Mesendoderm (in vitro differentiated cells): ENCODE measurements at regions not wholly inside any gene's neighbourhood (a gene's known extent, or its start where the extent isn't known, plus 50 kb on each side); places are given as distances from the start of the nearest gene placed in this dataset.

Source experiments
- DNase-seq: peaks from one replicate; pipeline ENCODE4 v3.0.0; 2013
- H2AK5ac ChIP-seq: 2 replicates; pipeline ENCODE4 v1.6.1; 2013; ENCODE audit warnings: low read length, inconsistent platforms
- H2BK120ac ChIP-seq: 2 replicates; pipeline ENCODE4 v1.6.1; 2013; ENCODE audit warnings: low read depth, mild to moderate bottlenecking, low read length, moderate library complexity, mixed read lengths
- H2BK15ac ChIP-seq: replicated peaks from 2 replicates; pipeline ENCODE4 v1.6.1; 2013; ENCODE audit warnings: low read depth, mild to moderate bottlenecking, moderate library complexity
- H2BK5ac ChIP-seq: 2 replicates; pipeline ENCODE4 v1.6.1; 2013; ENCODE audit warnings: low read length, inconsistent platforms
- H3K18ac ChIP-seq: 2 replicates; pipeline ENCODE4 v1.6.1; 2013; ENCODE audit warnings: mild to moderate bottlenecking, low read length, mixed read lengths
- H3K23ac ChIP-seq: one replicate; pipeline ENCODE4 v1.6.1; 2013; ENCODE audit warnings: low read length
- H3K27ac ChIP-seq: 2 replicates; pipeline ENCODE4 v1.5.1; 2013; ENCODE audit warnings: low read depth, mild to moderate bottlenecking, inconsistent platforms, low read length, moderate library complexity
- H3K27me3 ChIP-seq: 2 replicates; pipeline ENCODE4 v1.6.1; 2013; ENCODE audit warnings: low read length, control low read depth, mild to moderate bottlenecking, inconsistent platforms; ENCODE audit not compliant: insufficient read depth, poor library complexity
- H3K36me3 ChIP-seq: 2 replicates; pipeline ENCODE4 v1.6.1; 2013; ENCODE audit warnings: low read length, inconsistent platforms; ENCODE audit not compliant: control insufficient read depth, insufficient read depth
- H3K4ac ChIP-seq: one replicate; pipeline ENCODE4 v1.6.1; 2013; ENCODE audit warnings: low read depth, mild to moderate bottlenecking, low read length, moderate library complexity
- H3K4me1 ChIP-seq: 2 replicates; pipeline ENCODE4 v1.6.1; 2013; ENCODE audit warnings: low read depth, low read length, inconsistent platforms; ENCODE audit not compliant: control insufficient read depth
- H3K4me2 ChIP-seq: 2 replicates; pipeline ENCODE4 v1.6.1; 2013; ENCODE audit warnings: low read length
- H3K4me3 ChIP-seq: 2 replicates; pipeline ENCODE4 v1.5.1; 2013; ENCODE audit warnings: mild to moderate bottlenecking, low read length
- H3K56ac ChIP-seq: one replicate; pipeline ENCODE4 v1.6.1; 2013; ENCODE audit warnings: low read length
- H3K79me1 ChIP-seq: 2 replicates; pipeline ENCODE4 v1.6.1; 2013; ENCODE audit warnings: low read length, inconsistent platforms
- H3K79me2 ChIP-seq: 2 replicates; pipeline ENCODE4 v1.6.1; 2013; ENCODE audit warnings: mild to moderate bottlenecking, low read length; ENCODE audit not compliant: control insufficient read depth, insufficient read depth
- H3K9ac ChIP-seq: 2 replicates; pipeline ENCODE4 v1.6.1; 2013; ENCODE audit warnings: low read length, inconsistent platforms
- H4K5ac ChIP-seq: one replicate; pipeline ENCODE4 v1.6.1; 2013; ENCODE audit warnings: low read length
- H4K8ac ChIP-seq: one replicate; pipeline ENCODE4 v1.6.1; 2013; ENCODE audit warnings: low read depth, mild to moderate bottlenecking, control low read depth, low read length, moderate library complexity
- WGBS: extraction: QIAGEN DNeasy Blood & Tissue Kit; methylation state at CpG from one replicate; pipeline ENCODE4 v1.1.7; 2013; ENCODE audit warnings: low lambda C conversion rate, missing lambda C conversion rate; ENCODE audit not compliant: insufficient coverage; ENCODE audit errors: extremely low coverage; 5-methylcytosine and 5-hydroxymethylcytosine counted together

DNA sequence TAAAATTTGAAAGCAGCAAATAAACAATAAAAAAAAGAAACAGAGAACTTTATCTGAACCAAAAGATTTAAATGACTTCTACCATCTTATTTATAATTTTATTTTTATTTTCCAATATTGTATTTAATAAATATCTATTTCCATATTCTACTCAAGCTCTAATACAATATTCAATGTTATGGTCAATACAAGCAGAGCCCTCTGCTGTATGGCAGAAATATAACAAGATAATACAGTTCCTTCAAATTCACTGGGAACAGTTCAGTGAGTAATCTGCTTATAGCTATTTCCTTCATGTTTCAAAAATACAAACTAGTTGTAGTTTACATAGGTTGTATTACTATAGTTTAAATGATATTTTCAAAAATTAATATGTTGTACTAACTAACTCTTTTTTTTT lies 332.7 kb downstream of the PRDM9 start:
- no peak overlapping the region for H4K8ac ChIP-seq
- no peak overlapping the region for H2BK5ac ChIP-seq
- H3K4me2 ChIP-seq, result no peak overlapping the region
- no peaks in the 10 kb centered on the region for H3K79me1 ChIP-seq
- no peak overlapping the region for H4K5ac ChIP-seq
- no peak overlapping the region for H3K18ac ChIP-seq
- no peak overlapping the region for H3K56ac ChIP-seq
- H3K9ac ChIP-seq, result no peak overlapping the region
- H3K36me3 ChIP-seq, result no peaks in the 10 kb centered on the region
- H2AK5ac ChIP-seq, result no peak overlapping the region
- H3K4ac ChIP-seq, result no peak overlapping the region
- H3K27ac ChIP-seq, result no peak overlapping the region
- DNase-seq, result no peak
- no peaks in the 10 kb centered on the region for H3K27me3 ChIP-seq
- H3K4me1 ChIP-seq, result no peaks in the 10 kb centered on the region
- H3K4me3 ChIP-seq, result no peak overlapping the region
- H2BK15ac ChIP-seq, result no peak overlapping the region
- H3K79me2 ChIP-seq, result no peaks in the 10 kb centered on the region
- H3K23ac ChIP-seq, result no peak overlapping the region
- H2BK120ac ChIP-seq, result no peak overlapping the region

DNA sequence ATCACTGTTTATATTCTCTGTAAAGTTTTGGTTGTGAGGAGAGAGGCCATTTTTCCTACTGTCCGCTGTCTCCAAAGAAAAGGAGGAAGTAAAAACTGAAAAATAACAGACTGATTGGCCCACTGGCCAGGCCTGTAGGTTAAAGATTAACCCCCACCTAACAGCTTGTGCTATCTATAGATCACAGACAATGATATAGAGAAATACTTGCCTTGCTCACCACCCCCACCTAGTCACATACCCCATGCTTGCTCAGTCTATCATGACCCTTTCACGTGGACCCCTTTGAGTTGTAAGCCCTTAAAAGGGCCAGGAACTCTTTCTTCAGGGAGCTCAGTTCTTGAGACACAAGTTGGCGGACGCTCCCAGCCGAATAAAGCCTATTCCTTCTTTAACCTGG lies 357.4 kb downstream of the PRDM9 start:
- H4K8ac ChIP-seq, result no peak overlapping the region
- no peaks in the 10 kb centered on the region for H3K36me3 ChIP-seq
- H3K79me1 ChIP-seq, result no peaks in the 10 kb centered on the region
- H2BK120ac ChIP-seq, result no peak overlapping the region
- peak; percentile 36 for DNase-seq
- no peak overlapping the region for H3K56ac ChIP-seq
- no peak overlapping the region for H3K18ac ChIP-seq
- H2BK5ac ChIP-seq, result no peak overlapping the region
- no peaks in the 10 kb centered on the region for H3K27me3 ChIP-seq
- no peak overlapping the region for H3K4me3 ChIP-seq
- no peak overlapping the region for H3K4ac ChIP-seq
- H3K4me1 ChIP-seq, result no peaks in the 10 kb centered on the region
- WGBS, result no CpG with 5 or more reads among the region's 5 CpGs
- H3K27ac ChIP-seq, result no peak overlapping the region
- H3K79me2 ChIP-seq, result no peaks in the 10 kb centered on the region
- no peak overlapping the region for H3K9ac ChIP-seq
- no peak overlapping the region for H2BK15ac ChIP-seq
- no peak overlapping the region for H3K4me2 ChIP-seq
- no peak overlapping the region for H4K5ac ChIP-seq
- H3K23ac ChIP-seq, result no peak overlapping the region
- H2AK5ac ChIP-seq, result no peak overlapping the region

DNA sequence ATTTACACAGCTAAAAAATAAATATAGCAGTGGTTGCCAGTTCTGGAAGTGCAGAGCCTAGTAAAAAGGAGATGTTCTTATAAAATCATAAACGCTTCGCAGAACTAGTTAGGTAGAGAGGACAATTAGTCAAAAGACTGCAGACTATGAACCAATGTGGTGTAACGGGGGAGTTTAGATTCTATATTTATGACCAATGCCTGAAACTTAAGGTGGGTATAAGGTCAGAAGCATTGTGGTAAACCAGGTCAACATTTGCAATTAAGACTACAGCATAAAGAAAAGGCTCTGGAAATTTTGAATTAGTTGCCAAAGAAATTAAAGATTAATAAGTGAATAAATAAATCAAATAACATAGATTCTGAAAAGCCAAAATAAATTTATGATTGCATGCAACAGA lies 370.4 kb downstream of the PRDM9 start:
- Histone ChIP-seq H2AK5ac (no peak overlapping the region), H3K27ac (no peak overlapping the region), H3K27me3 (no peaks in the 10 kb centered on the region), H2BK5ac (no peak overlapping the region), H2BK15ac (no peak overlapping the region), H3K9ac (no peak overlapping the region), H3K18ac (no peak overlapping the region), H3K79me2 (no peaks in the 10 kb centered on the region), H3K4me3 (no peak overlapping the region), H3K36me3 (no peaks in the 10 kb centered on the region), H4K8ac (no peak overlapping the region), H4K5ac (no peak overlapping the region), H3K4me1 (no peaks in the 10 kb centered on the region), H2BK120ac (no peak overlapping the region), H3K23ac (no peak overlapping the region), H3K79me1 (no peaks in the 10 kb centered on the region), H3K4me2 (no peak overlapping the region), H3K4ac (no peak overlapping the region), H3K56ac (no peak overlapping the region)
- DNase-seq, result no peak
- WGBS, result no CpG with 5 or more reads among the region's 3 CpGs

- H4K5ac ChIP-seq, result no peak overlapping the region
- no peak overlapping the region for H3K18ac ChIP-seq
- H3K4me1 ChIP-seq, result no peaks in the 10 kb centered on the region
- no peak overlapping the region for H3K56ac ChIP-seq
- no peak overlapping the region for H2AK5ac ChIP-seq
- H3K9ac ChIP-seq, result no peak overlapping the region
- H3K23ac ChIP-seq, result no peak overlapping the region
- H3K79me2 ChIP-seq, result no peaks in the 10 kb centered on the region
- no peak overlapping the region for H3K4me3 ChIP-seq
- H2BK5ac ChIP-seq, result no peak overlapping the region
- no peak overlapping the region for H4K8ac ChIP-seq
- H3K4me2 ChIP-seq, result no peak overlapping the region
- no peak overlapping the region for H2BK15ac ChIP-seq
- no peaks in the 10 kb centered on the region for H3K36me3 ChIP-seq
- H3K4ac ChIP-seq, result no peak overlapping the region
- H3K79me1 ChIP-seq, result no peaks in the 10 kb centered on the region
- no peak overlapping the region for H3K27ac ChIP-seq
- DNase-seq, result no peak
- H3K27me3 ChIP-seq, result no peaks in the 10 kb centered on the region
- no peak overlapping the region for H2BK120ac ChIP-seq
- no CpG with 5 or more reads among the region's 4 CpGs for WGBS
Measured at GRCh38 chr5:23884405-23885031, 377.1 kb downstream of the PRDM9 start.

DNA sequence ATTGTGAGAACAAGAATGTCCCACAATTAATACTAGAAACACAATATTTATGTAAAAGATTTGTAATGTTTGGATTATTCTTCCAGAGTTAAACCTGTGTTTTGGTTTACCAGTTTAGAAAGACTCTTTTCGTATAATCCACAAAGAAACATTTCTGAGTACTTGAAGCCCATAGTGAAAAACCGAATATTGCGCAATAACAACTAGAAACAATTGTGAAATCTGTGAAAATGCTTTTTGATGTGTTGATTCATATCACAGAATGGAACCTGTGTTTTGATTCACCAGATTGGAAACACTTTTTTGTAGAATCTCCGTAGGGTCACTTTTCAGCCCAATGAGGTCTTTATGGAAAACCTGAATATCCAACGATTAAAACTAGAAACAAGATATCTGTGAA lies 386.2 kb downstream of the PRDM9 start:
- Histone ChIP-seq H3K56ac (no peak overlapping the region), H3K79me1 (no peaks in the 10 kb centered on the region), H4K8ac (no peak overlapping the region), H2BK120ac (no peak overlapping the region), H3K4me2 (no peak overlapping the region), H3K18ac (no peak overlapping the region), H3K9ac (no peak overlapping the region), H4K5ac (no peak overlapping the region), H3K23ac (no peak overlapping the region), H2BK15ac (no peak overlapping the region), H3K27ac (no peak overlapping the region), H3K36me3 (no peaks in the 10 kb centered on the region), H3K27me3 (no peaks in the 10 kb centered on the region), H3K4ac (no peak overlapping the region), H3K79me2 (no peaks in the 10 kb centered on the region), H2BK5ac (no peak overlapping the region), H2AK5ac (no peak overlapping the region), H3K4me3 (no peak overlapping the region), H3K4me1 (no peaks in the 10 kb centered on the region)
- no peak for DNase-seq
- no CpG with 5 or more reads among the region's 5 CpGs for WGBS

DNA sequence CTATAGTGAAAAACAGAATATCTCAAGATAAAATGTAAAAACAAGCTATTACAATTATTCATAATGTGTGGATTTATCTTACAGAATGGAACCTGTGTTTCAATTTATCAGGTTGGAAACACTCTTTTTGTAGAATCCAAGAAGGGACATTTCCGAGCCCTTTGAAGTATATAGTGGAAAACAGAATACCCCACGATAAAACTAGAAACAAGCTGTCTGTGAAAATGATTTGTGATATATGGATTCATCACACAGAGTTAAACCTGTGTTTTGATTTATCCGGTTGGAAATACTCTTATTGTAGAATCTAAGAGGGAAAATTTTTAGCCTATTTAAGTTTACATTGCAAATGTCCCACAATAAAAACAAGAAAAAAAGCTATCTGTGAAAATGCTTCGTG lies 388.2 kb downstream of the PRDM9 start:
- H3K27me3 ChIP-seq, result no peaks in the 10 kb centered on the region
- H3K4me2 ChIP-seq, result no peak overlapping the region
- no CpG with 5 or more reads among the region's 4 CpGs for WGBS
- H4K8ac ChIP-seq, result no peak overlapping the region
- no peak overlapping the region for H3K18ac ChIP-seq
- no peak overlapping the region for H3K9ac ChIP-seq
- H3K56ac ChIP-seq, result no peak overlapping the region
- H2BK5ac ChIP-seq, result no peak overlapping the region
- no peak overlapping the region for H3K4ac ChIP-seq
- no peak overlapping the region for H3K27ac ChIP-seq
- peak; percentile 10 for DNase-seq
- H2BK120ac ChIP-seq, result no peak overlapping the region
- H3K4me1 ChIP-seq, result no peaks in the 10 kb centered on the region
- no peaks in the 10 kb centered on the region for H3K79me2 ChIP-seq
- no peak overlapping the region for H2AK5ac ChIP-seq
- no peaks in the 10 kb centered on the region for H3K36me3 ChIP-seq
- no peak overlapping the region for H4K5ac ChIP-seq
- no peak overlapping the region for H3K4me3 ChIP-seq
- H3K79me1 ChIP-seq, result no peaks in the 10 kb centered on the region
- H3K23ac ChIP-seq, result no peak overlapping the region
- H2BK15ac ChIP-seq, result no peak overlapping the region
